Mononuclear cell (primary cell): ENCODE measurements at regions not wholly inside any gene's neighbourhood (a gene's known extent, or its start where the extent isn't known, plus 50 kb on each side); places are given as distances from the start of the nearest gene placed in this dataset.
"Not testable (repeated sequence)": the region's sequence is repeated elsewhere in the genome, so short reads cannot be mapped to it uniquely, and the experiment has no call there.

Source experiments
- H3K27me3 ChIP-seq: 2 replicates; pipeline ENCODE4 v1.6.0; 2011; ENCODE audit warnings: low read length, control low read depth; ENCODE audit not compliant: insufficient read depth
- H3K4me1 ChIP-seq: 2 replicates; pipeline ENCODE4 v1.5.1; 2011; ENCODE audit warnings: mild to moderate bottlenecking, low read length, control low read depth; ENCODE audit not compliant: insufficient read depth
- H3K4me3 ChIP-seq: 2 replicates; pipeline ENCODE4 v1.5.1; 2011; ENCODE audit warnings: mild to moderate bottlenecking, low read length, moderate library complexity
- H3K9me3 ChIP-seq: 2 replicates; pipeline ENCODE4 v1.5.1; 2011; ENCODE audit warnings: low read depth, mild to moderate bottlenecking, control low read depth, low read length

- not testable (repeated sequence) for H3K27me3 ChIP-seq, H3K4me3 ChIP-seq
Measured at GRCh38 chr6:26720663-26721218, 61.2 kb upstream of the ZNF322 start.

GRCh38 chr6:26730019-26730766, 70.6 kb upstream of the ZNF322 start:
- not testable (repeated sequence) for H3K4me1 ChIP-seq, H3K4me3 ChIP-seq, H3K9me3 ChIP-seq

More at GRCh38 chr6:26720663-26721218, 61.2 kb upstream of the ZNF322 start:
- H3K9me3 ChIP-seq, H3K4me1 ChIP-seq: not testable (repeated sequence)

DNA sequence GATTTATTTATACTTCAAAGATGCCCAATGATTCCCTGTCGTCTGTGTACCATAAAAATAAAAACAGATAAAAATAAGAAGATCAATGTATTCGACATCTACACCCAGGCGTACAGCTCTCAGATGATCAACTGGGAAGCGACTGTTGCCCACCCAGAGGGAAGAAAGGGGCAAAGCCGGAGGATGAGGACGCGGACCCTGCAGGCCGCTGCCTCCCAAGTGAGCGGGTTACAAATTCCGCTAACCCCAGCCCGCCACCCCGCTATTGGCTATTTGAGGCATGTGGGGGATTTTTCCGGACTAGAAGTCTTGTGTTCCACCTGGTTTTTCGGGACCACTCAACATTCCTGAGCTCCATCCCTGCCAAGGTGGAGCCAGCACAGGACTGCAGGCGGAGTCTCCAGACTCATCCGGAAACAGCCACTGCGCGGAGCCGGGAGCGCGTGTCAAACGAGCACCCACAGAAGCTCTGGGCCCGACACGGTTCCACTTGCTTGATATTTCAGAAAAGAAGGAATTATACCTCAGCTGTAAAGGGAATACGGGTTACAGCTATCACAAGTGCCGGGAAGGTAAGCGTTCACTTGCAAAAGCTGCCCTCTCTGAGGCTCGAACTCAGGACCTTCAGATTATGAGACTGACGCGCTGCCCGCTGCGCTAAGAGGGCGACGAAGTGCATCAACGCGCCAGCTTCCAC, 75.4 kb upstream of the ZNF322 start:
- not testable (repeated sequence) for H3K9me3 ChIP-seq, H3K4me1 ChIP-seq, H3K27me3 ChIP-seq, H3K4me3 ChIP-seq

More at GRCh38 chr6:26730019-26730766, 70.6 kb upstream of the ZNF322 start:
- H3K27me3 ChIP-seq = not testable (repeated sequence)

- Histone ChIP-seq H3K27me3 (peaks cover 30% of the 10 kb centered on the region), H3K4me3 (no peak overlapping the region), H3K4me1 (no peaks in the 10 kb centered on the region), H3K9me3 (peaks cover 6% of the 10 kb centered on the region)
Measured at GRCh38 chr6:26739811-26740210, 80.3 kb upstream of the ZNF322 start.

DNA sequence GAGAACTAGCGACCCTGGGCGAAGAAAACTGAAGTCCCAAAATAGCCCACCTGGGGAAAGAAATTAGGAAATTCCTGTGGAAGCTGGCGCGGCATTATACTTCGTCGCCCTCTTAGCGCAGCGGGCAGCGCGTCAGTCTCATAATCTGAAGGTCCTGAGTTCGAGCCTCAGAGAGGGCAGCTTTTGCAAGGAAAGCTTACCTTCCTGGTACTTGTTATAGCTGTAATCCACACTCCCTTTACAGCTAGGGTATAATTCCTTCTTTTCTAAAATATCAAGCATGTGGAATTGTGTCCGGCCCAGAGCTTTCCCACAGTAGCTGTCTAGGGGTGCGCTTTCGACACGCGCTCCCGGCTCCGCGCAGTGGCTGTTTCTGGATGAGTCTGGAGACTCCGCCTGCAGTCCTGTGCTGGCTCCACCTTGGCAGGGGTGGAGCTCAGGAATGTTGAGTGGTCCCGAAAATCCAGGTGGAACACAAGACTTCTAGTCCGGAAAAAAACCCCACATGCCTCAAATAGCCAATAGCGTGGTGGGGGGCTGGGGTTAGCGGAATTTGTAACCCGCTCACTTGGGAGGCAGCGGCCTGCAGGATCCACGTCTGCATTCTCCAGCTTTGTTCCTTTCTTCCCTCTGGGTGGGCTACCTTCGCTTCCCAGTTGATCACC, 83.7 kb upstream of the ZNF322 start:
- Histone ChIP-seq H3K4me3 (no peak overlapping the region), H3K9me3 (peaks cover 6% of the 10 kb centered on the region), H3K27me3 (peaks cover 56% of the 10 kb centered on the region), H3K4me1 (no peaks in the 10 kb centered on the region)

DNA sequence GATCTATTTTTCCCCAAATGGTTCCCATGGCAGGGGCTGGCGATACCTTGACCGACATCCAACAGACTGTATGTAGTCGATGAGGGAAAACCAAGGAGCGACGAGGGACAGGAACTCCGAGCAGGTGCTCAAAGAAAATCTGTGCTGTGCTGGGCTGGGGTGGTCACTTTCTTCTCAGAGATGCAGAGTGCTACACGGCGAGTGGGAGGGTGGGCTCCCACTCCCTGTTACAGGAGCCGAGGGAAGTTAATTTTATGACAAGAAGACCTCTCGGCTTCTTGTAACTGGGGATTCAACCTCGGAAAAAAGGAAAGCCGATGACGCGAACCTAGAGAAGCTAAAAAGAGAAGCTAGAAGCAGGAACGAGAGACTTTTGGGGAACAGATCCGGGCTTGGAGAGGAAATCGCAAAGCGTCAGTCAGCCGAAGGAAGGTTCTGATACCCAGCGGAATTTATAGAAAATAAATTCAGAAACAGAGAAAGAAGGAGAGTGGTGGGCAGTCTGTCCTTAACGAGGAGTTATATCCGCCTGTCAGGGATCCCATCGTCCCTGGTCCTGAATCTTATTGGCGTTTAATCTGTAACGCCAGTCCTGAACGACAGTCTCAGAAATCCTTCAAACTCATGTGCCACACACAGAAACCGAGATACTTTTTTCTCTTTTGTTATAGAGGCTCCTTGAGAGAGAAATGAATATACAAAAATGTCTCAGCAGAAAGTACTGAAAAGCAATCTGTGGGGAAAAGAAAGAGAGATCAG, 84.6 kb upstream of the ZNF322 start:
- Histone ChIP-seq H3K4me1 (no peaks in the 10 kb centered on the region), H3K4me3 (no peak overlapping the region), H3K27me3 (peaks cover 64% of the 10 kb centered on the region), H3K9me3 (peaks cover 6% of the 10 kb centered on the region)

GRCh38 chr6:26744837-26745282, 85.3 kb upstream of the ZNF322 start:
- H3K4me3 ChIP-seq, H3K4me1 ChIP-seq, H3K9me3 ChIP-seq: not testable (repeated sequence)
- peaks cover 71% of the 10 kb centered on the region for H3K27me3 ChIP-seq

DNA sequence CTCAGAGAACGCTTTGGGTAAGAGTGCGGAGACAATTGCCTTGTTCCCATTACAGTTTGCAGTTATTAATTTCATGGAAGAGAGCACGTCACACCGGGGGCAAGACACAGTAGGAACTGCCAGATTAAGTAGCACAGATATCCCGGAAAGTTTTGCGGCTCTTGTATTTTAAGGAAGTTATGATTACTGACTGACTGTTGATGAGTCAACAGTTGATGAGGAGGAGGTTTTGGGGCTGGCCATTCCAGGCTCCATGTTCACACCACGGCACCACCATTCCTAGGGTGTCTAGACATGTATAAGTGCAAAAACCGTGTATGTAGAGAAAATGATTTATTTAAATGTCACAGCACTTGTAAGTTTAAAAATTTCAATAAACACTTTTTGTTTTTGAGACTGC, 86.4 kb upstream of the ZNF322 start:
- H3K27me3 ChIP-seq = peaks cover 79% of the 10 kb centered on the region
- H3K4me1 ChIP-seq, H3K4me3 ChIP-seq, H3K9me3 ChIP-seq: not testable (repeated sequence)

DNA sequence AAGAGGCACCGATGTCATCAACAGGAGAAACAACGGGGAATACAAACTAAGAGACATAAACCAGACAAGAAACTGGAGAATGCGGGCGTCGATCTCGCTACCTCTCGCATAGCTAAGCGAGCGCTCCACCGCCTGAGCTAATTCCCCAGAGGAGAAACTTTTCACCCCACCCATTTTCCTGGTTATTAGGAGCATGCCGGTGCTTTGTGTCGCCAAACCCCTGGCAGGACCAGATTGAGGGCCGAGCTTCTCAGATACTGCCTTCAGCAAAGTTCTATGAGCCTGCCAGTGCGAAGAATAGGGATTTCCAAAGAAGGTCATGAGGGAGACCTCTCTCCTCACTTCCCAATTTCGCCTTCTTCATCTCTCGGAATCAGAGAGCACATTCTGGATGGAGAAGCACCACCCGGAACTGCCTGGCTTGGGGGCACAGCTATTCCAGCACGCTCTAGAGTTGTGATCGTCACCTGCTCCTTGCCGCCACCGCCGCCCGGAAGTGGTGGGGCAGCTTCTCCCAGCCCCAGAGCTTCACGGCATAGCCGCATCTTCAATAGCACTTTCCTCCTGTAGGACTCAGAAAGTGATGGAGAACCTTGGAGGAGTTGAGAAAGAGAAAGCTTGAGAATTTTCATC, 89.7 kb upstream of the ZNF322 start:
- peaks cover 73% of the 10 kb centered on the region for H3K27me3 ChIP-seq
- not testable (repeated sequence) for H3K4me3 ChIP-seq, H3K9me3 ChIP-seq, H3K4me1 ChIP-seq

DNA sequence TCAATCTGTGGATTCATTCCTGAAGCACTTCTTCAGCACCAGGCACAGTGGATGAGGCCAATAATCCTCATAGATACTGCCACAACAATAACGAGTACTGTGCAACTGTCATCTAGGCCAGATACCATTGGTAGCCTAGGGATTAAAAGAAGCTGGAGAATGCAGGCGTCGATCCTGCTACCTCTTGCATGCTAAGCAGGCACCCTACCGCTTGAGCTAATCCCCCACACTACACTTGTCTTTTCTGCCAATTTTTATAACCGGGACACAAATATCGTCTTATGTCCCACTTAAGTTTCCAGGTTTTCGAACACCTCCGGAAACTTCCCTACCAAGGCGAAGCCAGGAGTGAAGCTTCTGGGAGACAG, 90.2 kb upstream of the ZNF322 start:
- H3K27me3 ChIP-seq = peaks cover 73% of the 10 kb centered on the region
- H3K4me3 ChIP-seq, H3K4me1 ChIP-seq, H3K9me3 ChIP-seq: not testable (repeated sequence)

- Histone ChIP-seq H3K9me3 (no peaks in the 10 kb centered on the region), H3K4me1 (no peaks in the 10 kb centered on the region), H3K4me3 (no peak overlapping the region), H3K27me3 (peaks cover 64% of the 10 kb centered on the region)
Measured at GRCh38 chr6:26754212-26754611, 94.7 kb upstream of the ZNF322 start.

DNA sequence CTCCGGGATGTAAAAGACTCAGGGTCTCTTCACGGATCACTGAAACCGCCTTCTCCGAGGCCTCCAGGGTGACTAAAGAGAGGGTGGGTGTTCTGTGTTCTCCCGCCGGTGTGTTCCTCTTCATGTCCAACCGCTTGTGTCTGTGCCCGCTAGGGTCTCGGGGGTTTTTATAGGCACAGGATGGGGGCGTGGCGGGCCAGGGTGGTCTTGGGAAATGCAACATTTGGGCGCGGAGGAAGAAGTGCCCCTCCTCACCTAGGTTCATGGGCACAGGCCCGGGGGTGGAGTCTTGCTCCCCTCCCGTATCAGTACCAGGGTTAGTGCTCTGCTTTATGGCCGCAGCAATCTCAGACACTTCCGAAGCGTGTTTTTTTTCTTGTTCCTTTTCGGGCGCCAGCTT, 95.3 kb upstream of the ZNF322 start:
- not testable (repeated sequence) for H3K9me3 ChIP-seq, H3K4me3 ChIP-seq, H3K4me1 ChIP-seq
- peaks cover 61% of the 10 kb centered on the region for H3K27me3 ChIP-seq

DNA sequence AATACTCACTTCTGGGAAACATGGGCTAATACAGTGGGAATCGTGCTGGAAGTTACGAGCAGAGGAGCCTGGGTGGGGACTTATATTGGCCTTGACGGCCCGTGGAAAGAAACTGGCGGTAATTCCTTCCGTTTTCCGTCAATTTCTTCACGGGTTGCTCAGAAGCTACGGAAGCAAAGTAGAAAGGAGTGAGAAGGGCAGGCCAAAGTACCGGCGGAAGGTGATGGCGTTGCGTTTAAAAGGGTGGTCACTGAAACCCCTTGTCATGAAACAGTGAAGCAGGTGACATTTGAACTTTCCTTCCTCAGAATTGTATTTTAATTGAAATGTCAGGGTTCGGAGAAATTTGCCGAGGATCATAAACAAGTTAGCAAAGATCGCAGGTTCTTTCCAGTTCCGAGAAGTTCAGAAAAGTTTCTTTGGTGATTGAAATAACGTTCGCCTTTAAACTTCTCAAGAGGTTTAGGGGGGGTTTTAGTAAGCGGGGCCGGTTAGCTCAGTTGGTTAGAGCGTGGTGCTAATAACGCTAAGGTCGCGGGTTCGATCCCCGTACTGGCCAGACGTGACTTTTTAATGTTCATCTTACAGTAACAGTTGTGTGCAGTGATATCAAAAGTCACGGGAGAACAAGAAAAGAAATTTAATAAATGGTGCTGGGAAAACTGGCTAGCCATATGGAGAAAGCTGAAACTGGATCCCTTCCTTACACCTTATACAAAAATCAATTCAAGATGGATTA, 96.7 kb upstream of the ZNF322 start:
- not testable (repeated sequence) for H3K9me3 ChIP-seq, H3K4me3 ChIP-seq, H3K4me1 ChIP-seq
- peaks cover 52% of the 10 kb centered on the region for H3K27me3 ChIP-seq
